OCI-LY1 (cell line): ENCODE measurements at regions not wholly inside any gene's neighbourhood (a gene's known extent, or its start where the extent isn't known, plus 50 kb on each side); places are given as distances from the start of the nearest gene placed in this dataset.

ENCODE experiments used
- H2AFZ ChIP-seq: fragments of 200-600 bp; sonication (generic), shearing (Covaris generic); 2 replicates; pipeline ENCODE4 v1.6.0; 2014; ENCODE audit warnings: antibody characterized with exemption, mild to moderate bottlenecking, low read length
- H3F3A ChIP-seq: fragments of 200-600 bp; sonication (generic), shearing (Covaris generic); 2 replicates; pipeline ENCODE4 v1.6.0; 2014; ENCODE audit warnings: mild to moderate bottlenecking, antibody characterized with exemption, low read length, moderate library complexity; ENCODE audit not compliant: insufficient read depth
- H3K27ac ChIP-seq: fragments of 200-600 bp; sonication (generic); 2 replicates; pipeline ENCODE4 v1.5.1; 2014; ENCODE audit warnings: low read length, mixed run types, mild to moderate bottlenecking, low read depth; ENCODE audit not compliant: poor library complexity, severe bottlenecking
- H3K27me3 ChIP-seq: fragments of 200-600 bp; sonication (generic); 2 replicates; pipeline ENCODE4 v1.6.0; 2014; ENCODE audit warnings: antibody characterized with exemption, mild to moderate bottlenecking, low read length, moderate library complexity; ENCODE audit not compliant: insufficient read depth
- H3K36me3 ChIP-seq: fragments of 200-600 bp; sonication (generic); 2 replicates; pipeline ENCODE4 v1.6.1; 2014; ENCODE audit warnings: mild to moderate bottlenecking, antibody characterized with exemption, low read length, moderate library complexity, mixed read lengths; ENCODE audit not compliant: insufficient read depth
- H3K4me1 ChIP-seq: fragments of 200-600 bp; sonication (generic); 2 replicates; pipeline ENCODE4 v1.5.1; 2014; ENCODE audit warnings: mild to moderate bottlenecking, low read length, moderate library complexity; ENCODE audit not compliant: insufficient read depth, severe bottlenecking
- H3K4me2 ChIP-seq: fragments of 200-600 bp; sonication (generic), shearing (Covaris generic); 2 replicates; pipeline ENCODE4 v1.6.1; 2014; ENCODE audit warnings: low read length
- H3K4me3 ChIP-seq: fragments of 200-600 bp; sonication (generic); 2 replicates; pipeline ENCODE4 v1.5.1; 2014; ENCODE audit warnings: low read length, low read depth, mild to moderate bottlenecking, mixed read lengths; ENCODE audit not compliant: poor library complexity, severe bottlenecking
- H3K79me2 ChIP-seq: fragments of 200-600 bp; shearing (Covaris generic); 2 replicates; pipeline ENCODE4 v1.6.1; 2016; ENCODE audit warnings: mixed run types, low read length, mixed read lengths; ENCODE audit not compliant: insufficient read depth
- H3K9ac ChIP-seq: fragments of 200-600 bp; sonication (generic), shearing (Covaris generic); 2 replicates; pipeline ENCODE4 v1.6.1; 2014; ENCODE audit warnings: mild to moderate bottlenecking, low read length, mixed read lengths
- H3K9me2 ChIP-seq: fragments of 200-600 bp; sonication (generic), shearing (Covaris generic); 2 replicates; pipeline ENCODE4 v1.6.1; 2014; ENCODE audit warnings: low read depth, mild to moderate bottlenecking, low read length, mixed read lengths
- H3K9me3 ChIP-seq: fragments of 200-600 bp; shearing (Covaris generic); 2 replicates; pipeline ENCODE4 v1.6.1; 2014; ENCODE audit warnings: low read length, mixed read lengths
- H4K20me1 ChIP-seq: fragments of 200-600 bp; sonication (generic), shearing (Covaris generic); 2 replicates; pipeline ENCODE4 v1.6.0; 2016; ENCODE audit warnings: mild to moderate bottlenecking, low read length; ENCODE audit not compliant: insufficient read depth
- EZH2 ChIP-seq: fragments of 200-600 bp; sonication (generic), shearing (Covaris generic); IDR thresholded peaks from 2 replicates; pipeline ENCODE4 v1.8.0; 2017; ENCODE audit warnings: borderline replicate concordance, mixed run types, mild to moderate bottlenecking, antibody characterized with exemption, low read length, moderate library complexity, mixed read lengths
- TF ChIP-seq, protein P1 (sequence below): fragments of 200-600 bp; sonication (generic), shearing (Covaris generic); IDR thresholded peaks from 2 replicates; pipeline ENCODE4 v1.5.1; 2017; ENCODE audit warnings: mild to moderate bottlenecking, antibody characterized with exemption, low read length, moderate library complexity, mixed read lengths

DNA sequence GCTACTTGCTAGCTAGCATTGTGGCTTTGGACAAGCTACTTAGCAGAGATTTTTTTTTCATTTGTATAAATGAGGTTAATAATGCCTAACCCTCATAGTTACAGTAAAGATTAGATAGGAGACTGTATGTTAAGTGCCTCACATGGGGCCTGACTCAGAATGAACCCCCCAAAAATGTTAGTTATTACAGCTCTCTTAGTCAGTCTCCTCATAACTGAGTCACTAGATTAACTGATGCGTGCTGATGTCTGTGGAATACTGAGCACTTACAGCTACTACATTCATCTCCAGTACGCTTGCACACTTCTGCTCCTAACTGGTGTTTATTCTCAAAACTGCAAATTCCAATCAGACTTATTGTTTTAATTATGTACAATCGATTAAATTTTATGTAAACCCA, 315.3 kb downstream of the SNX13 start:
- Histone ChIP-seq H3K4me1 (no peaks in the 10 kb centered on the region), H3K9ac (no peak overlapping the region), H3K27me3 (no peaks in the 10 kb centered on the region), H3K79me2 (no peaks in the 10 kb centered on the region), H3F3A (no peaks in the 10 kb centered on the region), H3K27ac (no peak overlapping the region), H3K9me3 (no peaks in the 10 kb centered on the region), H4K20me1 (no peaks in the 10 kb centered on the region), H2AFZ (no peak overlapping the region), H3K36me3 (no peaks in the 10 kb centered on the region), H3K9me2 (no peaks in the 10 kb centered on the region), H3K4me2 (no peak overlapping the region), H3K4me3 (no peak overlapping the region)
- no peak for TF ChIP-seq EZH2
- TF ChIP-seq, protein P1, sequence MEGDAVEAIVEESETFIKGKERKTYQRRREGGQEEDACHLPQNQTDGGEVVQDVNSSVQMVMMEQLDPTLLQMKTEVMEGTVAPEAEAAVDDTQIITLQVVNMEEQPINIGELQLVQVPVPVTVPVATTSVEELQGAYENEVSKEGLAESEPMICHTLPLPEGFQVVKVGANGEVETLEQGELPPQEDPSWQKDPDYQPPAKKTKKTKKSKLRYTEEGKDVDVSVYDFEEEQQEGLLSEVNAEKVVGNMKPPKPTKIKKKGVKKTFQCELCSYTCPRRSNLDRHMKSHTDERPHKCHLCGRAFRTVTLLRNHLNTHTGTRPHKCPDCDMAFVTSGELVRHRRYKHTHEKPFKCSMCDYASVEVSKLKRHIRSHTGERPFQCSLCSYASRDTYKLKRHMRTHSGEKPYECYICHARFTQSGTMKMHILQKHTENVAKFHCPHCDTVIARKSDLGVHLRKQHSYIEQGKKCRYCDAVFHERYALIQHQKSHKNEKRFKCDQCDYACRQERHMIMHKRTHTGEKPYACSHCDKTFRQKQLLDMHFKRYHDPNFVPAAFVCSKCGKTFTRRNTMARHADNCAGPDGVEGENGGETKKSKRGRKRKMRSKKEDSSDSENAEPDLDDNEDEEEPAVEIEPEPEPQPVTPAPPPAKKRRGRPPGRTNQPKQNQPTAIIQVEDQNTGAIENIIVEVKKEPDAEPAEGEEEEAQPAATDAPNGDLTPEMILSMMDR = no peak

DNA sequence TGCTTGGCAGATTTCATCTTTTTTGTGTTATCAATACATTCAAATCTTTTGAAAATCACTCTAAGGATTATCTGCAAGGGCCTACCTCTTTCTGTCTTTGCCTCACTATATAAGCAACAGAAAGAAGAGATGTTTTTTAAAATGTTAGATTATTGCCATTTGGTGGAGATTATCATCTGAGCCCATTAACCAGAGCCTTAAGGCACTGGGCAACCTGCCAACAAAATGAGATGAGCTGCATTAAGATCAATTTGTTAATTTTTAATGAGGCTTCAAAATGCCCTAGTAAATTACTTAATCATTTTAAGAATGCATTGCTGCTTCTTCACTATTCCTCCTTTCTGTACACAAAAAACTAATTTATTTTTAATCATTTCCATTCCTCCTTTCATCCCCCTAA, 314.1 kb downstream of the SNX13 start:
- H3K4me2 ChIP-seq = no peak overlapping the region
- H3K36me3 ChIP-seq = no peaks in the 10 kb centered on the region
- H3K4me3 ChIP-seq = no peak overlapping the region
- H3K9me2 ChIP-seq = no peaks in the 10 kb centered on the region
- H4K20me1 ChIP-seq = no peaks in the 10 kb centered on the region
- H3K9ac ChIP-seq = no peak overlapping the region
- H3F3A ChIP-seq = no peaks in the 10 kb centered on the region
- H2AFZ ChIP-seq = no peak overlapping the region
- H3K79me2 ChIP-seq = no peaks in the 10 kb centered on the region
- no peak overlapping the region for H3K27ac ChIP-seq
- TF ChIP-seq, protein P1 = no peak
- TF ChIP-seq EZH2 = no peak
- H3K27me3 ChIP-seq = no peaks in the 10 kb centered on the region
- no peaks in the 10 kb centered on the region for H3K4me1 ChIP-seq
- no peaks in the 10 kb centered on the region for H3K9me3 ChIP-seq

DNA sequence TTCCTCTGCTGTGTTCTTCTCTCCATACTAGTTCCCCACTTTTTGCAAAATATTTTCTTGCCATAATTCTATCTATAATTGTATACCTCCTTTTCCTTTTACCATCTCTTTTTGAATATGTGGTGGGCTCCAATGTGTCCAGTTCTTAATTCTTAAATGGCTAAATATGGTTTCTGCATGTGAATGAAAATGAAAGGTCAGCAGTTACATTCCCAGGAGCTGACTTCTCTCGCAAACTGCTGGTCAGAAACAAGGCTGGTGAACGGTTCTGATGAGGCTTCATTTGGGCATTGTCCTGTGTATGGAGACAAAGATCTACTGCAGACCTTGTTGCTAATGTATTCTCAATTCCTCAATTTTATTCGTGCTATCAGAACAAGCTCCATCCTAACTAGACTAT, 309.2 kb downstream of the SNX13 start:
- Histone ChIP-seq H3F3A (no peaks in the 10 kb centered on the region), H3K27me3 (no peaks in the 10 kb centered on the region), H3K9me3 (no peaks in the 10 kb centered on the region), H3K36me3 (no peaks in the 10 kb centered on the region), H2AFZ (no peak overlapping the region), H3K27ac (no peak overlapping the region), H4K20me1 (no peaks in the 10 kb centered on the region), H3K9ac (no peak overlapping the region), H3K4me2 (no peak overlapping the region), H3K4me3 (no peak overlapping the region), H3K79me2 (no peaks in the 10 kb centered on the region), H3K4me1 (no peaks in the 10 kb centered on the region), H3K9me2 (no peaks in the 10 kb centered on the region)
- TF ChIP-seq, protein P1 = no peak
- TF ChIP-seq EZH2 = no peak
